ENCODE measurements at regions not wholly inside any gene's neighbourhood (a gene's known extent, or its start where the extent isn't known, plus 50 kb on each side); places are given as distances from the start of the nearest gene placed in this dataset.

- H3K36me3 Mint-ChIP-seq (ENCODE audit: insufficient read depth), result no peaks in the 10 kb centered on the region
- no peak for DNase-seq (ENCODE audit: low spot score, unreplicated experiment)
- no peaks in the 10 kb centered on the region for H3K9me3 Mint-ChIP-seq (ENCODE audit: low read depth)
- no peaks in the 10 kb centered on the region for H3K4me1 Mint-ChIP-seq (ENCODE audit: low read depth)
- H3K4me3 Mint-ChIP-seq (ENCODE audit: low read depth), result no peak overlapping the region
- no peaks in the 10 kb centered on the region for H3K27me3 Mint-ChIP-seq
- no peak overlapping the region for H3K27ac Mint-ChIP-seq
- no peak for TF ChIP-seq CTCF (IDR thresholded peaks at IDR 0.05; ENCODE audit: unreplicated experiment)
Observed at GRCh38 chr6:74768120-74768519, 437.7 kb downstream of the COL12A1 start.

- no peak for TF ChIP-seq CTCF (IDR thresholded peaks at IDR 0.05; ENCODE audit: unreplicated experiment)
- Mint-ChIP-seq H3K27me3 (no peaks in the 10 kb centered on the region), H3K36me3 (ENCODE audit: insufficient read depth) (no peaks in the 10 kb centered on the region), H3K9me3 (ENCODE audit: low read depth) (no peaks in the 10 kb centered on the region), H3K27ac (no peak overlapping the region), H3K4me3 (ENCODE audit: low read depth) (no peak overlapping the region), H3K4me1 (ENCODE audit: low read depth) (no peaks in the 10 kb centered on the region)
- DNase-seq (ENCODE audit: low spot score, unreplicated experiment), result no peak
Observed at GRCh38 chr6:74765486-74765885, 440.4 kb downstream of the COL12A1 start.

GRCh38 chr6:74764486-74764885 lies 441.4 kb downstream of the COL12A1 start:
- H3K4me1 Mint-ChIP-seq (ENCODE audit: low read depth), result no peaks in the 10 kb centered on the region
- H3K27ac Mint-ChIP-seq, result no peak overlapping the region
- no peaks in the 10 kb centered on the region for H3K36me3 Mint-ChIP-seq (ENCODE audit: insufficient read depth)
- no peak overlapping the region for H3K4me3 Mint-ChIP-seq (ENCODE audit: low read depth)
- no peak for TF ChIP-seq CTCF (IDR thresholded peaks at IDR 0.05; ENCODE audit: unreplicated experiment)
- H3K27me3 Mint-ChIP-seq, result no peaks in the 10 kb centered on the region
- H3K9me3 Mint-ChIP-seq (ENCODE audit: low read depth), result no peaks in the 10 kb centered on the region
- DNase-seq (ENCODE audit: low spot score, unreplicated experiment), result no peak

GRCh38 chr6:74762841-74763240 lies 443.0 kb downstream of the COL12A1 start:
- no peaks in the 10 kb centered on the region for H3K27me3 Mint-ChIP-seq
- H3K4me1 Mint-ChIP-seq (ENCODE audit: low read depth), result no peaks in the 10 kb centered on the region
- no peaks in the 10 kb centered on the region for H3K9me3 Mint-ChIP-seq (ENCODE audit: low read depth)
- H3K27ac Mint-ChIP-seq, result no peak overlapping the region
- no peak for TF ChIP-seq CTCF (IDR thresholded peaks at IDR 0.05; ENCODE audit: unreplicated experiment)
- no peak for DNase-seq (ENCODE audit: low spot score, unreplicated experiment)
- H3K36me3 Mint-ChIP-seq (ENCODE audit: insufficient read depth), result no peaks in the 10 kb centered on the region
- no peak overlapping the region for H3K4me3 Mint-ChIP-seq (ENCODE audit: low read depth)

- Mint-ChIP-seq H3K36me3 (ENCODE audit: insufficient read depth) (no peaks in the 10 kb centered on the region), H3K27me3 (no peaks in the 10 kb centered on the region), H3K4me3 (ENCODE audit: low read depth) (no peak overlapping the region), H3K4me1 (ENCODE audit: low read depth) (no peaks in the 10 kb centered on the region), H3K27ac (no peak overlapping the region), H3K9me3 (ENCODE audit: low read depth) (no peaks in the 10 kb centered on the region)
- no peak for DNase-seq (ENCODE audit: low spot score, unreplicated experiment)
- TF ChIP-seq CTCF (IDR thresholded peaks at IDR 0.05; ENCODE audit: unreplicated experiment), result no peak
Observed at GRCh38 chr6:74757813-74758212, 448.0 kb downstream of the COL12A1 start.
